PFSK-1 (cell line): ENCODE measurements at regions not wholly inside any gene's neighbourhood (a gene's known extent, or its start where the extent isn't known, plus 50 kb on each side); places are given as distances from the start of the nearest gene placed in this dataset.

Experiments used
- FOXP2 ChIP-seq: optimal IDR thresholded peaks from 2 replicates; pipeline ENCODE3; 2011; ENCODE audit warnings: borderline replicate concordance, control low read depth, inconsistent platforms; ENCODE audit not compliant: insufficient read depth; ENCODE audit errors: extremely low read length, extremely low read depth
- POLR2AphosphoS5 ChIP-seq: IDR thresholded peaks from 2 replicates; pipeline ENCODE4 v1.6.1; 2012; ENCODE audit warnings: low read depth, mild to moderate bottlenecking, control low read depth, low read length, moderate library complexity
- REST ChIP-seq, 2 experiments: IDR thresholded peaks; 2 replicates each; pipeline versions ENCODE4 v1.6.1 to v1.8.0; 2011 to 2012; ENCODE audit warnings: low read depth in 2 of 2, low read length in 2 of 2, control low read depth in 1 of 2, inconsistent platforms in 1 of 2, mild to moderate bottlenecking in 1 of 2, moderate library complexity in 1 of 2; ENCODE audit not compliant: insufficient read depth in 1 of 2
- SIN3A ChIP-seq: IDR thresholded peaks from 2 replicates; pipeline ENCODE4 v1.6.1; 2012; ENCODE audit warnings: mild to moderate bottlenecking, low read length, moderate library complexity, borderline replicate concordance; ENCODE audit not compliant: insufficient read depth
- TAF1 ChIP-seq: IDR thresholded peaks from 2 replicates; pipeline ENCODE4 v1.6.1; 2012; ENCODE audit warnings: low read length, control low read depth, borderline replicate concordance; ENCODE audit not compliant: insufficient read depth

DNA sequence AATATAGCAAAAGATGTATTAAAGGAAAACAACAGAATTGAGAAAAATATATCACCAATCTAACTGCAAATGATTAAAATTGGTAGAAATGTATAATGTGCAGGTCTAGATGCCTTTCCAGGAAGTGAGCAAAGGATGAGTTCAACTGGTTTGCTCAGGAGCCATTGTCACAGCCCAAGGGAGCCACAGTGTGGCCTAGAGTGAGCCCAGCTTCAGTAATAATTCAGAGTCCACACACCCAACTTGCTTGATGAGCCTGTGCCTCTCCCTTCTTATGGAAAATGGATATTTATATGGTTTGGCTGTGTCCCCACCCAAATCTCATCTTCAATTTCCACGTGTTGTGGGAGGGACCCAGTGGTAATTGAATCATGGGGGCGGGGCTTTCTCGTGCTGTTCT, 92.2 kb upstream of the ASAP2 start:
- no peak for TF ChIP-seq SIN3A
- TF ChIP-seq TAF1 = no peak
- no peak for TF ChIP-seq FOXP2
- no peak for TF ChIP-seq POLR2AphosphoS5
- no peak for TF ChIP-seq REST (IDR thresholded peaks at IDR 0.05; ENCODE audit: insufficient read depth in 1 of 2, low read depth in 2 of 2, low read length in 2 of 2)

- TF ChIP-seq FOXP2 (no peak), TAF1 (no peak), REST (IDR thresholded peaks at IDR 0.05; ENCODE audit: insufficient read depth in 1 of 2, low read depth in 2 of 2, low read length in 2 of 2) (no peak), SIN3A (no peak), POLR2AphosphoS5 (no peak)
These were observed 92.7 kb upstream of the ASAP2 start for GRCh38 chr2:9113916-9114315.

DNA sequence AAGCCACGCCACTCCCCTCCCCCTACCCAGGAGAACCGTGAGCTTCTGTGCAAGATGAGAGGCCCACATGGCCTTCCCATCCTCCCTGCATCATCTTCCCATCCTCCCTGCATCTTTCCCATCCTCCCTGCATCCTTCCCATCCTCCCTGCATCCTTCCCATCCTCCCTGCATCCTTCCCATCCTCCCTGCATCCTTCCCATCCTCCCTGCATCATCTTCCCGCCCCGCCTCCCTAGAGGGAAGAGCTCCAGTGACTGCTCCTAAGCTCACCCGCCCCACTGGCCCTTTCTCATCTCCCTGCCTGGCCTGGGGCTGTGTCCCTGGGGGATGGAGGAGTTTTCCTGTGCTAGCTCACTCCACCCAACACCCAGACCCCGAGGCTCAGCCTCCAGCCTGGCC, 93.3 kb upstream of the ASAP2 start:
- TF ChIP-seq FOXP2 (no peak), POLR2AphosphoS5 (no peak), SIN3A (no peak), REST (IDR thresholded peaks at IDR 0.05; ENCODE audit: insufficient read depth in 1 of 2, low read depth in 2 of 2, low read length in 2 of 2) (no peak), TAF1 (no peak)

DNA sequence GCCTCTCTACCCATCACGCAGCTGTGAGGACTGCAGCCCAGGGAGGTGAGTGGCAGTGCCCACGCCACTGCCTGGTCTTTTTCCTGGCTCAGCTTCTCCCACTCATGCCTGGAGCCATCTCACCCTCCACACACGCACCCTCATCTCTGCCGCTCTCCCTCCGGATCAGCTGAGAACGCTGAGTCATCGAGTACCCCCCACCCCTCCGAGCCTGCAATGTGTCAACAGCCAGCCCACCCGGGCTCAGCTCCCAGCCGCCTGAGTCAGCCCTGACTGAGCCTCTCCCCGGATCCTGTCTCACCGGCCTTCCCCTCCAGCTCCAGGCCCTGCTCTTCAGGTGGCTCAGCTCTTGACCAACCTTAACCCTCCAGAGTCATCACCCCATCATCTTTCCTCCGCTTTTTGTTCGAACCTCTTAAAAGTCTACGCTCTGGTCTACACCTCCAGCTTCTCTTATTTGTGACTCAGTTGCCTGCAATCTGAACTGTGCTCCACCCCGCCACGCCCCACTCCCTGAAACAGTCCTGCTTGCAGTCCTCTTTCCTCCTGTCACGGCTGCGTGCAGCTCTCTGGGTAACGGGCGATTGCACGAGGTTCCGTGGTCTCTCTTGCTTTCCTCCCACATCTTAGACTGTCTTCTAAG, 94.4 kb upstream of the ASAP2 start:
- TF ChIP-seq FOXP2 = no peak
- TF ChIP-seq POLR2AphosphoS5 = no peak
- no peak for TF ChIP-seq REST (IDR thresholded peaks at IDR 0.05; ENCODE audit: insufficient read depth in 1 of 2, low read depth in 2 of 2, low read length in 2 of 2)
- no peak for TF ChIP-seq SIN3A
- TF ChIP-seq TAF1 = no peak
